ENCODE measurements at regions not wholly inside any gene's neighbourhood (a gene's known extent, or its start where the extent isn't known, plus 50 kb on each side); places are given as distances from the start of the nearest gene placed in this dataset.

- FAIRE-seq (no peak), DNase-seq (ENCODE audit: low read depth, low spot score) (no peak)
- ChIA-PET POLR2A (no interaction called here), CTCF (interaction anchor here (0.7 to 1.6 kb wide), 2 partner anchors 11 to 75 kb away, joined by 3 to 5 read pairs; no protein-coding TSS in a partner anchor)
- H3K9me3 ChIP-seq (replicated peaks; ENCODE audit: control insufficient read depth, insufficient read depth, low read length): no peaks in the 10 kb centered on the region
- no peak overlapping the region for H3K9ac ChIP-seq (replicated peaks; ENCODE audit: extremely low read depth, insufficient read depth, low read length)
- intact Hi-C loops (cut with micrococcal nuclease): no loop called here
- H2AFZ ChIP-seq (ENCODE audit: low read depth, low read length): no peak overlapping the region
- no peak overlapping the region for H3K27ac ChIP-seq (ENCODE audit: insufficient read depth, low read depth, low read length)
- peaks cover 0 to 4% of the 10 kb centered on the region in 2 experiments for H3K27me3 ChIP-seq (ENCODE audit: control insufficient read depth in 2 of 2, insufficient read depth in 2 of 2, low read length in 2 of 2)
- dilution Hi-C loops (cut with MboI; ENCODE audit: extremely low pct_ligation_motif_present, low sequenced_read_pairs): no loop called here
- TF ChIP-seq EZH2 (IDR thresholded peaks at IDR 0.05; ENCODE audit: borderline replicate concordance, low read depth, low read length, severe bottlenecking): no peak
- no peak for TF ChIP-seq MAX (IDR thresholded peaks at IDR 0.05; ENCODE audit: insufficient read depth, insufficient read length)
- TF ChIP-seq JUN (IDR thresholded peaks at IDR 0.05; ENCODE audit: borderline replicate concordance, insufficient read depth, insufficient read length, low read depth): no peak
- TF ChIP-seq MYC (IDR thresholded peaks at IDR 0.05; ENCODE audit: low read depth, low read length): no peak
- TF ChIP-seq CTCF (IDR thresholded peaks at IDR 0.05; ENCODE audit: extremely low read depth in 1 of 2, insufficient read depth in 1 of 2, low read depth in 1 of 2, low read length in 2 of 2): no peak
- TF ChIP-seq POLR2AphosphoS5 (IDR thresholded peaks at IDR 0.05; ENCODE audit: insufficient read depth, low read depth, low read length): no peak
- no peak for TF ChIP-seq GATA2 (IDR thresholded peaks at IDR 0.05; ENCODE audit: insufficient read depth, insufficient read length, low read depth, low read length)
- TF ChIP-seq FOS (IDR thresholded peaks at IDR 0.05; ENCODE audit: borderline replicate concordance, insufficient read depth, low read length): no peak
- TF ChIP-seq POLR2A (IDR thresholded peaks at IDR 0.05; ENCODE audit: low read depth, low read length): no peak
- no peak overlapping the region for H3K4me3 ChIP-seq (replicated peaks in 1 of 3; ENCODE audit: insufficient read depth in 1 of 3, low read depth in 1 of 3, low read length in 3 of 3)
- no peaks in the 10 kb centered on the region for H3K9me1 ChIP-seq (replicated peaks; ENCODE audit: control insufficient read depth, extremely low read depth, insufficient read depth, low read length)
- H3K36me3 ChIP-seq (ENCODE audit: control insufficient read depth in 2 of 2, extremely low read depth in 1 of 2, insufficient read depth in 2 of 2, low read length in 2 of 2): no peaks in the 10 kb centered on the region
- no peaks in the 10 kb centered on the region for H4K20me1 ChIP-seq (replicated peaks; ENCODE audit: control insufficient read depth, extremely low read depth, insufficient read depth, low read length)
- BruUV-seq (replicated peaks): no TSS peak
- H3K4me2 ChIP-seq (ENCODE audit: insufficient read depth, low read length): no peak overlapping the region
- H3K79me2 ChIP-seq (ENCODE audit: control insufficient read depth, insufficient read depth, low read length): no peaks in the 10 kb centered on the region
- H3K4me1 ChIP-seq (ENCODE audit: control insufficient read depth, extremely low read depth, insufficient read depth, low read length): no peaks in the 10 kb centered on the region
Observed at GRCh38 chr3:187921391-187922074, 176.3 kb upstream of the BCL6 start.
